ENCODE measurements at regions not wholly inside any gene's neighbourhood (a gene's known extent, or its start where the extent isn't known, plus 50 kb on each side); places are given as distances from the start of the nearest gene placed in this dataset.
"Not testable (repeated sequence)": the region's sequence is repeated elsewhere in the genome, so short reads cannot be mapped to it uniquely, and the experiment has no call there.

DNA sequence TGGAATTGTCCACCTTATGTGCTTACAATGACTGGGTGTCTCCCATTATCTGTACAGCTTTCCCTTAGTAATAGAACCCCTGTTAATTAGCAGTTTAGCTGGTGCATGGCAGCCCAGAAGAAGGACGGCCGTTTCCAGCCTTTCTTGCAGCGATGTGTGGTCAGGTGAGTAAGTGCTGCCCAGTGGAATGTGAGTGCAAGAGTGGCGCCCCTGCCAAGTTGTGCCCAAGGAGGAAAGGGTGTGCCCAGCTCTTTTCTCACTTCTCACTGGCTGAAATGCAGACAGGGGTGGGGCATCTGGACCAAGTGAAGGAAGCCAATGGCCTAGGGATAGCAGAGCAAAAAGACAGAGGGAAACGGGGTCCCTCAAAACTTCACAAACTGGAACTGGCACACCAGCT lies 296.8 kb downstream of the PREX1 start:
- no peak for DNase-seq (ENCODE audit: low read depth)

DNA sequence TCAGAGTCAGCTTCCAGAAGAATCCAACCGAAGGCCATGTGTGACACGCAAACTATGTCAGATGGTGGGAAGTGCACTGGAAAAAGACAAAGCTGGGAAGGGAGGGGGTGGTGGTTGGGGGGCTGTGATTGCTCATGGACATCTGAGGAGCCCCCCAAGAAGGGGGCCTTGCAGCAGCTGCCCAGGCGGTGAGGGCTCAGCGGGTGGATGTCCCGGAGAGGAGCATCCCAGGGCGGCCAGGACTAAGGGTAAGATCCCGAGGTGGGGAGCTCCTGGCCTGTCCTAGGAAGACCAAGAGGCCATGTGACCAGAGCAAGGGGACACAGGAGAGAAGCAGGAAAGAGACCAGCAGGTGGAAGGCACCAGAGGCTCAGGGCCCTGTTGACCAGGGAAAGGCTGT lies 299.5 kb downstream of the PREX1 start:
- no peak for DNase-seq (ENCODE audit: low read depth)

- DNase-seq (ENCODE audit: low read depth): no peak
Measured at GRCh38 chr20:48527771-48528170, 300.0 kb downstream of the PREX1 start.

DNA sequence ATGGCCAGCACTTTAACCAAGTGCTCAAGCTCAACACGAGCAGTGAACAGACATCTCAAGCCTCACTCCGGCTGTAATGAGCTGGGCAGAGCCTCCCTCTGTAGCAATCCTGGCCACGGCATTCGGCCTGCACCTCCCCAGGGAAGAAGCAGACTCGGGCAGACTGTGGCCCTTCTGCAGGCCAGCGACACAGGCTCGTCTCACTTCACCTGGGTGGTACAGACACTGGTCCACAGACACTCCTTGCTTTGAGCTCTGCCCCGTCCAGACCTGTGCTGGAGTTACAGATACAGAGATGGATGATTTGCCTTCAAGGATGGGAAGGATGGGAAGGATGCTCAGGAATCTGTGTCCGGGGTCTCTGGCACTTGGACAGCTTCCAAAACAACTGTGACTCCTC lies 300.9 kb downstream of the PREX1 start:
- no peak for DNase-seq (ENCODE audit: low read depth)

DNA sequence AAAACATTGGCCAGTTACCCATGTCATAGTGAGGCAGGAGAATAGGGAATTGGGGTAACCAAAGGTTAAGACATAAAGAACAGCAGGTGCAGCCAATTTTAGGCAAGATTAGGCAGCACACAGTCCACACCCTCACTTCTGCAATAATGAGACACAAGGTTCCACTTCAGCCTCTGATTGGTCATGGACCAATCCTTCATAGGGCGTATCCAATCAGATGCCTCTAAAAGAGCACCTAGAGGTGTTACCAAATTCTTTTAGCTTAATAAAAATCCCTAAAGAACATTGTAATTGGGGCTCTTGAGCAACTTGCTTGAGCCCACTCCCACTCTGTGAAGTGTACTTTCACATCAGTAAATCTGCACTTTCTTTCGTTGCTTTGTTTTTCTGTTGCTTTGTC lies 302.4 kb downstream of the PREX1 start:
- no peak for DNase-seq (ENCODE audit: low read depth)

DNA sequence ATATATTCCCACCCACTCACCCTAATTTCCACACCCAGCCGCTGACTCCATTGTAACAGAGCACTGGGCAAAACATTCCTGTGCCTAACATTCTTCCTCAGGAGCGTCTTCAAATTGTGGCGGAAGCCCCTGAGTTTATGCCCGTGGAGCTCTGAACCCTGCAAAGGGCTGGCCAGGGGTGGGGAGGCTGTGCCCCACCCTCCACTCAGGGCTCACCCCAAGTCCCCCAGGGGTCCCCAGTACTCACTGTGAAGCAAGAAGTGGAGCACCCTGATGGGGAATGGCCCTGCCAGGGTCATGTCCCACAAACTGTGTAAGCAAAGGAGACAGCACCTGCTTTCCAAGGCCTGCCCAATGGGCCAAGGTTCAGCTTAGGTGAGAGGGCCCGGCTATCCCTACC lies 303.2 kb downstream of the PREX1 start:
- no peak for DNase-seq (ENCODE audit: low read depth)

DNA sequence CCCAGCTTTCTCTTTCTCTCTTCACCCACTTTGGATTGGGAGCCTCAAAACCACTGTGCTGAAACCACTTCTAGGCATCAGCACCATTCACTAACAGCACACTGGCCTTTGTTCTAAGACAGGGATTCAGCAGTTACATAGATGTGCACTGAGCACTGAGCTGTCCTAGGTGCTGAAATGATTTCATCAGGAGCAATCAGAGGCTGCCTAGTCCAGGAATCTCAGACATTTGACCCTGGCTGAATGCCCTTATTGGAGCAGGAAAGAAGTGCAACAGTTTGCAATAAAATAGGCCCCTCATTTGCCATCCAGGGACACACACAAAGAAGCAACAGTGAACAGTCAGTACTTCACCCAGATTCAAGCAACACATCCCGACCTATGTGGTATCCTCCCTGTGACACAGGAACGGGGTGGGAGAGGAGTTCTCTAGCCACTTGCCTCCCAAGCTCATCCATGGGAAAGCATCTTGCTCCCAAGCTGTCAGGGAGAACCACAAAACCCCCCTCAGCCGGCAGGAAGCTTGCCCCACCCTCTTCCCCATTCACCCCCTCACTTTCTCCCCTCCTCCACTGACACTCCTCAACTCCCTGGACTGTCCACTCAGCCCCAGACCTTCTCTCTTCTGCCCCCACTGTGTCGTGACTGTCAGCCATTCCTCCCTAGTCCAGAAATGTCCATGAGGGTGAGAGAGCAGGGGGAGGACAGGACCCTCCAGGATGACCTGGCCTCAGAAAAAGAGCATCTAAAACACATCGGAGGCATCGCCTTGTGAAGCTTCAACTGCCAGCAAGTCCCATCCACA lies 304.4 kb downstream of the PREX1 start:
- peak; percentile 55 for DNase-seq (ENCODE audit: low read depth)

DNA sequence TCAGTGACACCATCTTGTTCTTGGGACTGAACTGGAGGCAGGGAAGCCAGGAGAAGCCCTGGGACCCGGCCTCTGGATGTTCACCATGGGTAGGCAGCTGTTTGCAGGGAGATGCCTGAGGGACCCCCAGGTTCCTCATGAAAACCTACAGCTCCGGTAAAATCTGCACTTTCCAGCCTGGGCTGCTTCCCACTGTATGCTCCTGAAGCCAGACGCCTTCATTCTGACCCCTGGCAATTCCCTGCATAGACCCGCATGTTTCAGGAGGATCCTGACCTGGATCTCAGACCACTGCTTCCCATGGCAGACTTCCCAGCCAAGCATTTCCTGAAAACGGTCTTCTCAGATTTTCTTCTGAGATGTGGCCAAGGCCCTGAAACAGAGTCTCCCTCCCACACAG lies 306.7 kb downstream of the PREX1 start:
- no peak for DNase-seq (ENCODE audit: low read depth)

DNA sequence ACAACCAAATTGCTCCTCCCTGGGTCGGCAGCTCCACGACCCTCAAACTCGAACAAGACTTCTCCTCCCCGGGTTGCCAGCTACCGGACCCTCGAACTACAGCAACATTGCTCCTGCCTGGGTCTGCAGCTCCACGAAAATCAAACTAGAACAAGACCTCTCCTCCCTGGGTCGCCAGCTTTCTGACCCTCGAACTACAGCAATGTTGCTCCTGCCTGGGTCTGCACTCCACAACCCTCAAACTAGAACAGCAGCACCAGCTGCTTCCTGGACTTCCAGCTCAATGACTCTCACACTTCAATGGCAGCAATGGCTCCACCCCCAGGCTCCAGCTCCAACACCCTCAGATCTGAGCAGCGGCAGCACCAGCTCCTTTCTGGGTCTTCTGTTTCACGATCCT lies 311.6 kb downstream of the PREX1 start:
- DNase-seq (ENCODE audit: low read depth): not testable (repeated sequence)

DNA sequence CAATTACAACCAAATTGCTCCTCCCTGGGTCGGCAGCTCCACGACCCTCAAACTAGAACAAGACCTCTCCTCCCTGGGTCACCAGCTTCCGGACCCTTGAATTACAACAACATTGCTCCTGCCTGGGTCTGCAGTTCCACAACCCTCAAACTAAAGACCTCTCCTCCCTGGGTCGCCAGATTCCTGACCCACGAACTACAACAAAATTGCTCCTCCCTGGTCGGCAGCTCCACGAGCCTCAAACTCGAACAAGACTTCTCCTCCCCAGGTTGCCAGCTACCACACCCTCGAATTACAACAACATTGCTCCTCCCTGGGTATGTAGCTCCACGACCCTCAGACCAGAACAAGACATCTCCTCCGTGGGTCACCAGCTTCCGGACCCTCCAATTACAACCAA lies 313.2 kb downstream of the PREX1 start:
- not testable (repeated sequence) for DNase-seq (ENCODE audit: low read depth)

GRCh38 chr20:48512539-48512938 lies 315.3 kb downstream of the PREX1 start:
- not testable (repeated sequence) for DNase-seq (ENCODE audit: low read depth)

GRCh38 chr20:48505066-48505465 lies 322.7 kb downstream of the PREX1 start:
- DNase-seq (ENCODE audit: low read depth): not testable (repeated sequence)

GRCh38 chr20:48503166-48503815 lies 324.5 kb downstream of the PREX1 start:
- DNase-seq (ENCODE audit: low read depth): no peak

DNA sequence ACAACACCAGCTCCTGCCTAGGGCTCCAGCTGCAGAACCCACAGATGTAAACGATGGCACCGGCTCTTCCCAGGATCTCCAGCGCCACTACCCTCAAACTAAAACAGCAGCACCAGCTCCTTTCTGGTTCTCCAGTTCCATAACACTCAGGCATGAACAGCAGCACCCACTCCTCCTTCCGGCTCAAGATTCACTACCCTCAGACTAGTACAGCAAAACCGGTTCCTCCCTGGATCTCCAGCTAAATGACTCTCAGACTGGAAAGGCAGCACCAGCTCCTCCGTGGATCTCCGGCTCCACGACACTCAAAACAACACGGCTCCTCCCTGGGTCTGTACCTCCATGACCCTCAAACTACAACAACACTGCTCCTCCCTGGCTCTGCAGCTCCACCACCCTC lies 325.0 kb downstream of the PREX1 start:
- no peak for DNase-seq (ENCODE audit: low read depth)

DNA sequence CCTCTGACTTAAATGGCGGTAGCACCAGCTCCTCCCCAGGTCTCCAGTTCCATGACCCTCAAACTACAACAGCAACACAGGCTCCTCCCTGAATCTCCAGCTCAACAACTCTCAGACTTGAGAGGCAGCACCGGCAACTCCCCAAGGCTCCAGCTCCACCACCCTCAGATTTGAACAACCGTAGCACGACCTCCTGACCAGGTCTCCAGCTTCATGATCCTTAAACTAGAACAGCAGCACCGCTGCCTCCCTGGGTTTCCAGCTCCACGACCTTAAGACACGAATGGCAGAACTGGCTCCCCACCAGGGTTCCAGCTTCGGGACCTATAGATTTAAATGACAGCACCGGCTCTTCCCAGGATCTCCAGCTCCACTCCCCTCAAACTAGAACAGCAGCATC lies 325.8 kb downstream of the PREX1 start:
- DNase-seq (ENCODE audit: low read depth): no peak

DNA sequence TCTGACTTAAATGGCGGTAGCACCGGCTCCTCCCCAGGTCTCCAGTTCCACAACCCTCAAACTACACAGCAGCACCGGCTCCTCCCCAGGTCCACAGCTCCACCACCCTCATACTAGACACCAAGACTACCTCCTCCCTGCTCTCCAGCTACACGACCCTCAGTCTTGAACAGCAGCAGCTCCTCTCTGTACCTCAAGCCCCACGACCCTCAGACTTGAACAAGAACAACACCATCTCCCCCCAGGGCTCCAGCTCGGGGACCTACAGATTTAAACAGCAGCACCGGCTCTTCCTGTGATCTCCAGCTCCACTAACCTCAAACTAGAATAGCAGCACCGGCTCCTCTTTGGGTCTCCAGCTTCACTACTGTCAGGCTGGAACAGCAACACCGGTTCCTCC lies 326.9 kb downstream of the PREX1 start:
- not testable (repeated sequence) for DNase-seq (ENCODE audit: low read depth)

DNA sequence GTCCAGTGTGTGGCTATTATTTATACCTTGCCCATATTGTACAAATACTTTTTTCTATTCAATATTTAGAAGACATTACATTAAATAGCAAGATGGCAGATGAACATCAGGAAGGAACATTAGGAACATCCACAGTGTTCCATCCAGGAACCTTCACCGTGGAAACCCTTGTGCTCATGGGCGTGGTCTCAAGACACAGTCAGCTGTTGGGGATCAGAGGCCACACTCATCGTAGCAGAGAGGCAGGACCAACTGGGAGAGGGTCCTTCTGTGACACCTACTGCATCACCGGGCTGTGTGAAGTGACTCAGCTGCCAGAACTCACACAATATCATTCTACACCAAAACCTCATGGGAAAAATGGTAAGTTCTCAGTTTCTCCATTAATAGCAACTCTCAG lies 328.9 kb downstream of the PREX1 start:
- DNase-seq (ENCODE audit: low read depth): not testable (repeated sequence)

- not testable (repeated sequence) for DNase-seq (ENCODE audit: low read depth)
Measured at GRCh38 chr20:48498125-48498524, 329.7 kb downstream of the PREX1 start.

DNA sequence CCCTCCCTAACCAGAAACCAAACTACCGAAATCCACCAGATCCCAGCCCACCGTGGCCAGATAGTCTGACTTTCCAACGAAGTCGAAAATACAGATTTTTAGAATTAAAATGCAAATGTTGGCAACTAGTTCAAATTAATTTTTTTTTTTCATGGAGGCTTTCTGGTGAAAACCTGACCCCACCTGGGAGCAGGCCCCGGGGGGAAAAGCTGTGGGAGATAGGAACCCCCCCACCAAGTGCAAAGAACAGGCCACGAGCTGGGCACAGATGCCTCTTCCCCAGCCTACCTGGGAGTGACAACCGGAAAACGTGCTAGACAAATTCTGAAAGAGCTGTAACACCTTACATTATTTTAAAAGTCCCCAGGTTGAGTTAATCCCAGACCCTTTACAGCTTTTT lies 333.8 kb downstream of the PREX1 start:
- DNase-seq (ENCODE audit: low read depth): no peak

DNA sequence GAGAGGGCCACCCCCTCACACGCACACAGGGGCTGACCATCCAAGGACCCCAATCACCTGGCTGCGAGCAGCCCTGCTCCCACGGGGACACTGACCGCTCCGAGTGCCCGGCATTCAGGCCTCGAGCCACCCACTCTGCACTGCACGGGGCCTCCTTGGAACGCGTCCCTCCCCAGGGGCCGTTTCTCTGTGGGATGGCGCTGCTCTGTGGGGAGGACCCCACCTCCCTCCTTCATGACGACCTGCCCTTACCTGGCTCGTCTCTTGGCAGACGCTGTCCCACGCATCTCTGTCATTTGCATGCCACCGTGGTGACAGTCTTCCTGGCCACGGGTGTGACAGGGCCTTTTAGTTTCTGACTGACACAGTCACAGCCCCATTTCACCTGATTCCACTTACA lies 334.5 kb downstream of the PREX1 start:
- DNase-seq (ENCODE audit: low read depth): not testable (repeated sequence)

GRCh38 chr20:48492715-48493070 lies 335.1 kb downstream of the PREX1 start:
- no peak for DNase-seq (ENCODE audit: low read depth)

GRCh38 chr20:48492015-48492714 lies 335.6 kb downstream of the PREX1 start:
- no peak for DNase-seq (ENCODE audit: low read depth)
